ENCODE measurements at regions not wholly inside any gene's neighbourhood (a gene's known extent, or its start where the extent isn't known, plus 50 kb on each side); places are given as distances from the start of the nearest gene placed in this dataset.

DNA sequence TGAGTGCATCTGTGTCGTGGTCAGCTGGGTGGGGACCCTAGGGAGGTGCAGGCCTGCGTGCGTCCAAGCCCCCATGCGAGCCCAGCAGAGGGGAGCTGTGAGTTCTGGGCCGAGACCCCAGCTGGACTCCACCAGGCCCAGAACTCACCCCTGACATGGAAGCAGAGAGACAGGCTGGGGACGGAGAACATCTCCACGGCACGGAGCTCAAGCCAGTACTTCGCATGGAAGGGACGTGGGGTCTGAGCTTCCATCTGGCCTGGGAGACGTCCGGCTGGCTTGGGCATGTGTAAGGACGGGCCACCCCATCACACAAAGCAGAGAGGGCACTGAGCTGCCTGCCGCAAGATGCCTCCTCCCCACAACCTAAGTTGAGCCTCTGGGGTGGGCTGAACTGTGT, 422.4 kb downstream of the CTTN start:
- peaks cover 52% of the 10 kb centered on the region for H3K27me3 Mint-ChIP-seq (ENCODE audit: low read depth)
- no peak for TF ChIP-seq CTCF (IDR thresholded peaks at IDR 0.05; ENCODE audit: unreplicated experiment in 3 of 3)
- H3K4me1 Mint-ChIP-seq: peaks cover 28% of the 10 kb centered on the region
- H3K9me3 Mint-ChIP-seq: no peaks in the 10 kb centered on the region
- no peak overlapping the region for H3K27ac Mint-ChIP-seq
- no peak overlapping the region for H3K4me3 Mint-ChIP-seq
- H3K36me3 Mint-ChIP-seq (ENCODE audit: low read depth): no peaks in the 10 kb centered on the region

- Mint-ChIP-seq H3K4me1 (peaks cover 39% of the 10 kb centered on the region), H3K27me3 (ENCODE audit: low read depth) (peaks cover 75% of the 10 kb centered on the region), H3K36me3 (ENCODE audit: low read depth) (peaks cover 4% of the 10 kb centered on the region), H3K9me3 (no peaks in the 10 kb centered on the region), H3K27ac (peak overlapping the region in 2 of 3 experiments; percentile 30 to 53), H3K4me3 (peak overlapping the region in 1 of 3 experiments; percentile 9)
- TF ChIP-seq CTCF (IDR thresholded peaks at IDR 0.05; ENCODE audit: unreplicated experiment in 3 of 3): no peak
Observed at GRCh38 chr11:70823771-70824170, 425.4 kb downstream of the CTTN start.

DNA sequence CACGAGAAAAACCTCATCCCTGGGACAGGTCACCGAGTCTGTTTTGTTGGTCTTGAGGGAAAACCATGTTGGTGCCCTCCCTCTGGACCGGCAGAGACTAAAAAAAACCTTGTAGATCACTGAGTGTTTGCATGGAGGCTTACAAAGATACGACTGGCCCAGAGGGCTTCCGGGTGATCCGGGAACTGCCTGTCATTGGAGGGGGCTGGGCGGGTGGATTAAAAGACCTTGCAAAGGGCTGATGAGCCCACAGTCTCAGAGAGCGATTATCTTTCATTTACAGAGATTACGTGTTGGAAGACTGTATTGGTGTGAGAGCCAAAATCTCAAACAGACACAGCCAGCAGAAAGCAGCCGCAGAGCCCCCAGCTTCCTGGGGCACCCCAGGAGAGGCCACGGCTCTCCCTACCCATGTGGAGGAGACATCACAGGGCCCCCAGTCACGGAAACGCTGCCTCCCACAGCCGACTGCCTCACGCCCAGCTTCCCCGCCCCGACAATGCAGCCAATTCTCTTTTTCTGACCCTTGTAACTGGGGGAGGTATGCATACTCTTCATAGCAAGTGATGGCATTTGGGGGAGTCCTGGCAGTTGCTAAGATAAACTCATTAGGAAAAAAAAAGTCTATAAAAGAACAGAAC, 426.4 kb downstream of the CTTN start:
- H3K27ac Mint-ChIP-seq: peak overlapping the region; percentile 28 to 67 (median 51)
- H3K36me3 Mint-ChIP-seq (ENCODE audit: low read depth): peaks cover 4% of the 10 kb centered on the region
- peak overlapping the region in 2 of 3 experiments; percentile 25 to 27 for H3K4me3 Mint-ChIP-seq
- peaks cover 78% of the 10 kb centered on the region for H3K27me3 Mint-ChIP-seq (ENCODE audit: low read depth)
- no peaks in the 10 kb centered on the region for H3K9me3 Mint-ChIP-seq
- peaks cover 39% of the 10 kb centered on the region for H3K4me1 Mint-ChIP-seq
- no peak for TF ChIP-seq CTCF (IDR thresholded peaks at IDR 0.05; ENCODE audit: unreplicated experiment in 3 of 3)

DNA sequence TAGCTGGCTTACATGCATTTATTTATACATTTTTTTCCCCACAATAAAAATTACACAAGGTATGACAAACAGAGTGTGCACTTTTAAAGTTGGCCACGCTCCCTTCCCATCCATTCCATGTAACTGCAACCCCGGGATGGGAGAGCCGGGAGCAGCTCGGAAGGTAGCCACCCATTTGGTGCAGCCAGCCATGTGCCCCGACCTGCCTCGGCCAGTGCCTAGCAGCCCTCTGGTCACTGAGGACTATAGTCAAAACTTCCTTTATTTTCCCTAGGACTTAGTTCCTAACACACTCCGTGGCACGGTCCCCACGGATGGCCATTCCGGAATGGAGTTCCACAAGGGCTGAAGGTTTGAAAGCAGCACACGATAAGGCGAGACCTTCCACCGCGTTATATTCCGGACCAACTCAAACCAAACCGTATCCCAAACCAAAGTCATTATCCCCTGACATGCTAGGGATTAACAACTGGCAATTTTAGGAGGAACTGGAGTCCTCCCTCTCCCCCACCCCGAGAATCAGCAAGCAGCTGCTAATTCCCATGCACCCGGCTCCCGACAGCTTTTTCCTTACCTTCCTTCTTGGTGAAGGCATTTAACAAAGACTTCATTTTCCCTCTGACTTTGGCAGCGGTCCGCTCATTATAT, 426.4 kb downstream of the SHANK2 start:
- H3K4me1 Mint-ChIP-seq: peaks cover 39% of the 10 kb centered on the region

GRCh38 chr11:70826541-70827335, 425.6 kb downstream of the SHANK2 start:
- Mint-ChIP-seq H3K36me3 (ENCODE audit: low read depth) (peaks cover 4% of the 10 kb centered on the region), H3K9me3 (no peaks in the 10 kb centered on the region), H3K27me3 (ENCODE audit: low read depth) (peaks cover 74% of the 10 kb centered on the region), H3K27ac (peak overlapping the region in 1 of 3 experiments; percentile 0), H3K4me3 (peak overlapping the region; percentile 39 to 68 (median 43)), H3K4me1 (peaks cover 39% of the 10 kb centered on the region)
- no peak for TF ChIP-seq CTCF (IDR thresholded peaks at IDR 0.05; ENCODE audit: unreplicated experiment in 3 of 3)

More for the DNA sequence above, 426.4 kb downstream of the SHANK2 start:
- Mint-ChIP-seq H3K4me3 (peak overlapping the region; percentile 39 to 68 (median 43)), H3K36me3 (ENCODE audit: low read depth) (peaks cover 4% of the 10 kb centered on the region), H3K9me3 (no peaks in the 10 kb centered on the region), H3K27me3 (ENCODE audit: low read depth) (peaks cover 76% of the 10 kb centered on the region), H3K27ac (no peak overlapping the region)
- no peak for TF ChIP-seq CTCF (IDR thresholded peaks at IDR 0.05; ENCODE audit: unreplicated experiment in 3 of 3)

Measured in nephron (organoid).